ENCODE measurements at regions not wholly inside any gene's neighbourhood (a gene's known extent, or its start where the extent isn't known, plus 50 kb on each side); places are given as distances from the start of the nearest gene placed in this dataset.

DNA sequence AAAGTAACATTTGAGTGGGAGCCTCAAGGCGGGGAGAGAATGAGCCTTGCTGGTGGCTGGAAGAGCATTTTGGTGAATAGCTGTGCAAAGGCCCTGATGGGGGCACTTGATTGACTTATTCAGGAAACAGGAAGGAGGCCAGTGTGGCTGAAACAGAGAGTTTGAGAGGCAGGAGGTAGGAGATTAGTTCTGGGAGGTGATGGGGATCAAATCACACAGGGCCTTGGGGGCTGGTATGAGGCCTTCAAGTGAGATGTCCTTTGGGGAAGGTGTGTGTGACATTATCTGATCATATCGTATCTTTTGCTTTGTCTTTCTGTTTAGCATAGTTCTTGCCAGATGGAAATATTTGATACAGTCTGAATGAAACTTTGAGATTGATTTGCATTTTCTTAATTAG is 172.3 kb downstream of the TENT4A start:
- TF ChIP-seq YY1 (IDR thresholded peaks at IDR 0.05; ENCODE audit: insufficient read depth, insufficient read length) (no peak), ZNF274 (IDR thresholded peaks at IDR 0.05; ENCODE audit: low read depth, low read length) (no peak), SUZ12 (IDR thresholded peaks at IDR 0.05; ENCODE audit: extremely low read depth, insufficient read depth, insufficient read length) (no peak)
